Type B pancreatic cell (in vitro differentiated cells): ENCODE measurements at regions not wholly inside any gene's neighbourhood (a gene's known extent, or its start where the extent isn't known, plus 50 kb on each side); places are given as distances from the start of the nearest gene placed in this dataset.

Experiments used
- DNase-seq: peaks from one replicate; pipeline ENCODE4 v3.0.0; 2021; ENCODE audit warnings: mixed read lengths; ENCODE audit not compliant: unreplicated experiment; ENCODE audit errors: extremely low spot score
- H3K27ac Mint-ChIP-seq: 2 replicates; pipeline ENCODE4 v1.8.0; 2021; ENCODE audit warnings: mild to moderate bottlenecking, mixed read lengths
- H3K27me3 Mint-ChIP-seq: 2 replicates; pipeline ENCODE4 v1.8.0; 2021; ENCODE audit warnings: mixed read lengths
- H3K36me3 Mint-ChIP-seq: 2 replicates; pipeline ENCODE4 v1.8.0; 2021; ENCODE audit warnings: mixed read lengths
- H3K4me1 Mint-ChIP-seq: one replicate; pipeline ENCODE4 v1.8.0; 2021; ENCODE audit warnings: mixed read lengths; ENCODE audit not compliant: unreplicated experiment
- H3K4me3 Mint-ChIP-seq: 2 replicates; pipeline ENCODE4 v1.8.0; 2021; ENCODE audit warnings: mild to moderate bottlenecking, mixed read lengths
- H3K9me3 Mint-ChIP-seq: 2 replicates; pipeline ENCODE4 v1.8.0; 2021; ENCODE audit warnings: mixed read lengths
- TF ChIP-seq, protein P1 (sequence below): fragments of 200-600 bp; sonication (generic); conservative IDR thresholded peaks from 2 replicates; pipeline ENCODE4 v1.5.0; 2021; ENCODE audit warnings: antibody characterized with exemption, mild to moderate bottlenecking

- TF ChIP-seq, protein P1, sequence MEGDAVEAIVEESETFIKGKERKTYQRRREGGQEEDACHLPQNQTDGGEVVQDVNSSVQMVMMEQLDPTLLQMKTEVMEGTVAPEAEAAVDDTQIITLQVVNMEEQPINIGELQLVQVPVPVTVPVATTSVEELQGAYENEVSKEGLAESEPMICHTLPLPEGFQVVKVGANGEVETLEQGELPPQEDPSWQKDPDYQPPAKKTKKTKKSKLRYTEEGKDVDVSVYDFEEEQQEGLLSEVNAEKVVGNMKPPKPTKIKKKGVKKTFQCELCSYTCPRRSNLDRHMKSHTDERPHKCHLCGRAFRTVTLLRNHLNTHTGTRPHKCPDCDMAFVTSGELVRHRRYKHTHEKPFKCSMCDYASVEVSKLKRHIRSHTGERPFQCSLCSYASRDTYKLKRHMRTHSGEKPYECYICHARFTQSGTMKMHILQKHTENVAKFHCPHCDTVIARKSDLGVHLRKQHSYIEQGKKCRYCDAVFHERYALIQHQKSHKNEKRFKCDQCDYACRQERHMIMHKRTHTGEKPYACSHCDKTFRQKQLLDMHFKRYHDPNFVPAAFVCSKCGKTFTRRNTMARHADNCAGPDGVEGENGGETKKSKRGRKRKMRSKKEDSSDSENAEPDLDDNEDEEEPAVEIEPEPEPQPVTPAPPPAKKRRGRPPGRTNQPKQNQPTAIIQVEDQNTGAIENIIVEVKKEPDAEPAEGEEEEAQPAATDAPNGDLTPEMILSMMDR = no peak
- Mint-ChIP-seq H3K4me1 (peaks cover 51% of the 10 kb centered on the region), H3K9me3 (no peaks in the 10 kb centered on the region), H3K27me3 (no peaks in the 10 kb centered on the region), H3K27ac (no peak overlapping the region), H3K36me3 (no peaks in the 10 kb centered on the region), H3K4me3 (no peak overlapping the region)
- DNase-seq = no peak
These were observed 81.2 kb upstream of the ARHGAP29 start for GRCh38 chr1:94318505-94319030.

DNA sequence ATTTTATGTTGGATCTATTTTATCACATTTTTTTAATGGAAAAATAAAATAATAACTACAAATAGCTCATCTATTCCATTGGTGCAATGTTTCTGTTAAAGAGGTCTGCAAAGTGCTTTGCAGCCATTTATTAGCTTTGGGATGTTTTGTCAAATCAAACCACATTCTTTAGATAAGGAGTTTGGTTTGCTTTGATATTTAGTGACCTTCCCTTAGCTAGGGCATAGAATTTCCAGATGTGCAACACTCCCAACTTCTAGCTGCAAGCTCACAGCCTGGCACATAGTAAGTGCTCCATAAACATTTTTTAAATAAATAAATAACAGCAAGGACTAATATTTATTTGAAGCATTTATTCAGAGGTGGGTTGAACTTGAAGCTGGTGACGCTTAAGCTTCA lies 80.4 kb upstream of the ARHGAP29 start:
- H3K4me1 Mint-ChIP-seq = peaks cover 47% of the 10 kb centered on the region
- H3K27ac Mint-ChIP-seq = no peak overlapping the region
- no peaks in the 10 kb centered on the region for H3K9me3 Mint-ChIP-seq
- H3K27me3 Mint-ChIP-seq = no peaks in the 10 kb centered on the region
- H3K4me3 Mint-ChIP-seq = no peak overlapping the region
- DNase-seq = no peak
- TF ChIP-seq, protein P1 = no peak
- no peaks in the 10 kb centered on the region for H3K36me3 Mint-ChIP-seq

- H3K27ac Mint-ChIP-seq = no peak overlapping the region
These were observed 79.7 kb upstream of the ARHGAP29 start for GRCh38 chr1:94316836-94317789.

DNA sequence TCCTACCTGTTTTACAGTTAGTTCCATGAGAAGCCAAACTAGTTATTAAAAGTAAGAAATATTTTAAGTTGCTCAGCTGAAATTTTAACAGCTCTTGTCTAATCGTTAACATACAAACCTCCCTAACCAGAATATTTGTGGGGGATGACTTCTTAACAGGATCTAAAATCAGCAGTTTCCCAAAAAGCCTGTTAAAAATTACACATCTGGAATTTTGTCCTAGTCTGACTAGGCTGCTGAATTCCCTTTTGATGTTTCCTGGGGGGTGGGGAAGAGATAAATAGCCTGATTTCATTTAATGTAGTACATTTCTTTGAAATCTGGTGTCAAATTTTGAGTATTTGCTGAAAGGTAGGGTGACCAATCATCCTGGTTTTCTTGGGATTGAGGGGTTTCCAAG lies 78.8 kb upstream of the ARHGAP29 start:
- H3K27ac Mint-ChIP-seq = no peak overlapping the region
- TF ChIP-seq, protein P1 = no peak
- H3K4me1 Mint-ChIP-seq = peaks cover 33% of the 10 kb centered on the region
- H3K9me3 Mint-ChIP-seq = no peaks in the 10 kb centered on the region
- H3K4me3 Mint-ChIP-seq = no peak overlapping the region
- DNase-seq = no peak
- no peaks in the 10 kb centered on the region for H3K36me3 Mint-ChIP-seq
- H3K27me3 Mint-ChIP-seq = no peaks in the 10 kb centered on the region

More at GRCh38 chr1:94316836-94317789, 79.7 kb upstream of the ARHGAP29 start:
- H3K4me3 Mint-ChIP-seq = no peak overlapping the region
- H3K4me1 Mint-ChIP-seq = peaks cover 41% of the 10 kb centered on the region
- H3K36me3 Mint-ChIP-seq = no peaks in the 10 kb centered on the region
- TF ChIP-seq, protein P1 = no peak
- no peaks in the 10 kb centered on the region for H3K27me3 Mint-ChIP-seq
- H3K9me3 Mint-ChIP-seq = no peaks in the 10 kb centered on the region
- DNase-seq = no peak

GRCh38 chr1:94315552-94316116 lies 78.2 kb upstream of the ARHGAP29 start:
- Mint-ChIP-seq H3K36me3 (no peaks in the 10 kb centered on the region), H3K9me3 (no peaks in the 10 kb centered on the region), H3K27ac (no peak overlapping the region), H3K4me1 (peaks cover 29% of the 10 kb centered on the region), H3K27me3 (no peaks in the 10 kb centered on the region), H3K4me3 (no peak overlapping the region)
- TF ChIP-seq, protein P1 = no peak
- DNase-seq = no peak
